ENCODE measurements at regions not wholly inside any gene's neighbourhood (a gene's known extent, or its start where the extent isn't known, plus 50 kb on each side); places are given as distances from the start of the nearest gene placed in this dataset.
"Not testable (repeated sequence)": the region's sequence is repeated elsewhere in the genome, so short reads cannot be mapped to it uniquely, and the experiment has no call there.

- not testable (repeated sequence) for TF ChIP-seq CTCF, POLR2A, EP300 (IDR thresholded peaks at IDR 0.05)
Observed at GRCh38 chr15:21017326-21017725, 151.2 kb upstream of the POTEB2 start.

All from ovary (tissue), 3 donors.